Ovary (tissue), 7 donors: ENCODE measurements at regions not wholly inside any gene's neighbourhood (a gene's known extent, or its start where the extent isn't known, plus 50 kb on each side); places are given as distances from the start of the nearest gene placed in this dataset.
"Not testable (repeated sequence)": the region's sequence is repeated elsewhere in the genome, so short reads cannot be mapped to it uniquely, and the experiment has no call there.

ENCODE experiments used
- DNase-seq, 5 donors: peaks; one replicate each; pipeline ENCODE4 v3.0.0-alpha.2; 2019 to 2020
- H3K27ac ChIP-seq, 2 donors: fragments of 200-600 bp; one replicate each; pipeline versions ENCODE4 v1.5.1 to v1.8.0; 2019 to 2022
- H3K27me3 ChIP-seq: fragments of 200-600 bp; one replicate; pipeline ENCODE4 v1.8.0; 2022
- H3K36me3 ChIP-seq: fragments of 200-600 bp; sonication (generic); one replicate; pipeline ENCODE4 v1.5.1; 2019
- H3K4me1 ChIP-seq: one replicate; pipeline ENCODE4 v1.8.1; 2013; ENCODE audit warnings: mild to moderate bottlenecking, moderate library complexity; ENCODE audit not compliant: insufficient read depth
- H3K4me3 ChIP-seq: fragments of 200-600 bp; sonication (generic); one replicate; pipeline ENCODE4 v1.5.1; 2017
- H3K9me3 ChIP-seq, 2 donors: fragments of 200-600 bp in 1 of 2; sonication (generic) in 1 of 2; one replicate each; pipeline versions ENCODE4 v1.5.1 to v1.8.1; 2013 to 2019; ENCODE audit warnings: mild to moderate bottlenecking in 1 of 2, moderate library complexity in 1 of 2
- CTCF ChIP-seq, 3 donors: fragments of 450-650 bp in 2 of 3; fragments of 200-600 bp in 1 of 3; IDR thresholded peaks; one replicate each; pipeline versions ENCODE4 v1.5.1 to v1.8.0; 2016 to 2022; ENCODE audit warnings: antibody characterized with exemption in 3 of 3, mild to moderate bottlenecking in 1 of 3
- EP300 ChIP-seq: sonication (generic); formaldehyde crosslinking; IDR thresholded peaks from one replicate; pipeline ENCODE4 v1.6.1; 2017; ENCODE audit warnings: antibody characterized with exemption
- POLR2A ChIP-seq: fragments of 450-650 bp; IDR thresholded peaks from one replicate; pipeline ENCODE4 v1.6.1; 2017; ENCODE audit warnings: antibody characterized with exemption, mild to moderate bottlenecking, moderate library complexity
- WGBS, 3 donors: extraction: QIAGEN DNeasy Blood & Tissue Kit in 1 of 3; methylation state at CpG; one replicate each; pipeline versions ENCODE4 v1.1.5 to v1.1.7; 2013 to 2017; 5-methylcytosine and 5-hydroxymethylcytosine counted together
- intact Hi-C, 4 donors: fragments of 100-400 bp; cut with DNase I; formaldehyde crosslinking; loops; one replicate each; pipeline versions ENCODE4 v1.11.0 to v1.15.1; 2022 to 2023
- donor health status: DM: no; HTN: no; CAD: no; lungs with moderate emphysema.
- donor health status: DM: no; HTN: no; CAD: no.
- donor health status: Bipolar disorder and iron deficiency.
- donor health status: DM: no; HTN: no; CAD: no.
- donor health status: DM: yes; HTN: yes; CAD: no.

- intact Hi-C loops: no loop called here
- no peaks in the 10 kb centered on the region for H3K27me3 ChIP-seq
- H3K4me1 ChIP-seq: no peaks in the 10 kb centered on the region
- WGBS, 3 donors: 74 to 78% (median 75%) methylated on average over 4 of the region's 4 CpGs
- H3K36me3 ChIP-seq: no peaks in the 10 kb centered on the region
- H3K27ac ChIP-seq: no peak overlapping the region
- TF ChIP-seq CTCF (IDR thresholded peaks at IDR 0.05) (no peak), POLR2A (no peak), EP300 (no peak)
- no peak overlapping the region for H3K4me3 ChIP-seq
- no peaks in the 10 kb centered on the region for H3K9me3 ChIP-seq
- no peak for DNase-seq
These were observed 352.0 kb downstream of the HHIPL2 start for GRCh38 chr1:222195857-222196256.

- no peak for DNase-seq
- Histone ChIP-seq H3K27me3 (no peaks in the 10 kb centered on the region), H3K4me3 (no peak overlapping the region), H3K27ac (no peak overlapping the region), H3K36me3 (no peaks in the 10 kb centered on the region), H3K4me1 (no peaks in the 10 kb centered on the region), H3K9me3 (no peaks in the 10 kb centered on the region)
- intact Hi-C loops: no loop called here
- 0 to 83% (median 0%) methylated on average over 1 of the region's 1 CpG for WGBS, 3 donors
- TF ChIP-seq POLR2A (no peak), EP300 (no peak), CTCF (IDR thresholded peaks at IDR 0.05) (no peak)
These were observed 358.7 kb downstream of the HHIPL2 start for GRCh38 chr1:222189218-222189617.

- intact Hi-C loops: no loop called here
- Histone ChIP-seq H3K36me3 (no peaks in the 10 kb centered on the region), H3K4me1 (no peaks in the 10 kb centered on the region), H3K9me3 (no peaks in the 10 kb centered on the region), H3K4me3 (no peak overlapping the region), H3K27me3 (no peaks in the 10 kb centered on the region), H3K27ac (no peak overlapping the region)
- WGBS, 3 donors: 79 to 89% (median 84%) methylated on average over 6 of the region's 6 CpGs
- DNase-seq: no peak
- TF ChIP-seq POLR2A (no peak), EP300 (no peak), CTCF (IDR thresholded peaks at IDR 0.05) (no peak)
These were observed 360.2 kb downstream of the HHIPL2 start for GRCh38 chr1:222187566-222188332.

GRCh38 chr1:222182641-222183040, 365.3 kb downstream of the HHIPL2 start:
- H3K9me3 ChIP-seq: no peaks in the 10 kb centered on the region
- H3K27ac ChIP-seq: no peak overlapping the region
- no peak overlapping the region for H3K4me3 ChIP-seq
- H3K36me3 ChIP-seq: no peaks in the 10 kb centered on the region
- DNase-seq: no peak
- no peak for TF ChIP-seq EP300
- no peaks in the 10 kb centered on the region for H3K27me3 ChIP-seq
- H3K4me1 ChIP-seq: no peaks in the 10 kb centered on the region
- intact Hi-C loops: no loop called here

GRCh38 chr1:222181191-222181590, 366.7 kb downstream of the HHIPL2 start:
- Histone ChIP-seq H3K27ac (no peak overlapping the region), H3K9me3 (no peaks in the 10 kb centered on the region), H3K4me3 (no peak overlapping the region), H3K36me3 (no peaks in the 10 kb centered on the region), H3K4me1 (no peaks in the 10 kb centered on the region), H3K27me3 (no peaks in the 10 kb centered on the region)
- DNase-seq: no peak
- TF ChIP-seq POLR2A (no peak), CTCF (IDR thresholded peaks at IDR 0.05) (no peak), EP300 (no peak)
- intact Hi-C loops: no loop called here
- 32 to 68% (median 60%) methylated on average over 1 of the region's 1 CpG for WGBS, 3 donors

GRCh38 chr1:222177496-222177895, 370.4 kb downstream of the HHIPL2 start:
- DNase-seq, H3K27me3 ChIP-seq, H3K36me3 ChIP-seq, H3K9me3 ChIP-seq, H3K4me1 ChIP-seq, H3K4me3 ChIP-seq, intact Hi-C loops, H3K27ac ChIP-seq: not testable (repeated sequence)
- WGBS, 3 donors: 78 to 83% (median 79%) methylated on average over 4 of the region's 4 CpGs
